ENCODE measurements at regions not wholly inside any gene's neighbourhood (a gene's known extent, or its start where the extent isn't known, plus 50 kb on each side); places are given as distances from the start of the nearest gene placed in this dataset.

DNA sequence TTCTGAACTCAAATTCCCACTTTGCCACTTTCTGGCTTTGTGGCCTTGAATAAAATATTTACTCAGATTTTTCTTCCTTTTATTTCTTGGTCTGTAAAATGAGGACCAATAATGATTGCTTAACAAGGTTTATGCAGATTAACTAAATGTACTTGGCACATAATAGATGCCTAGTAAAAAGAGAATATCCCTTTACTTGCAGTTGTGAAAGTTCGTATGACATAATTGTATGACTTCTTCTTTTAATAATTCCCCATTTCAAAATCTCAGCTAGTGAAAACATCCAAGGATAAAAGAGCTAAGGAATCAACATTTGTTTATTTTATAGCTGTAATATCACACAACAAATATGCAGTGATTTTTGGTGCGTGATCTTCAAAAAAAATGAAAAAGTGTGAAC is 215.6 kb upstream of the ATP2B1 start:
- H2AFZ ChIP-seq (ENCODE audit: low read depth, low read length), result no peak overlapping the region
- no peak for ATAC-seq (ENCODE audit: insufficient read depth, low read depth)
- H3K4me3 ChIP-seq (ENCODE audit: low read depth in 1 of 2, low read length in 2 of 2), result no peak overlapping the region
- TF ChIP-seq, protein P1, sequence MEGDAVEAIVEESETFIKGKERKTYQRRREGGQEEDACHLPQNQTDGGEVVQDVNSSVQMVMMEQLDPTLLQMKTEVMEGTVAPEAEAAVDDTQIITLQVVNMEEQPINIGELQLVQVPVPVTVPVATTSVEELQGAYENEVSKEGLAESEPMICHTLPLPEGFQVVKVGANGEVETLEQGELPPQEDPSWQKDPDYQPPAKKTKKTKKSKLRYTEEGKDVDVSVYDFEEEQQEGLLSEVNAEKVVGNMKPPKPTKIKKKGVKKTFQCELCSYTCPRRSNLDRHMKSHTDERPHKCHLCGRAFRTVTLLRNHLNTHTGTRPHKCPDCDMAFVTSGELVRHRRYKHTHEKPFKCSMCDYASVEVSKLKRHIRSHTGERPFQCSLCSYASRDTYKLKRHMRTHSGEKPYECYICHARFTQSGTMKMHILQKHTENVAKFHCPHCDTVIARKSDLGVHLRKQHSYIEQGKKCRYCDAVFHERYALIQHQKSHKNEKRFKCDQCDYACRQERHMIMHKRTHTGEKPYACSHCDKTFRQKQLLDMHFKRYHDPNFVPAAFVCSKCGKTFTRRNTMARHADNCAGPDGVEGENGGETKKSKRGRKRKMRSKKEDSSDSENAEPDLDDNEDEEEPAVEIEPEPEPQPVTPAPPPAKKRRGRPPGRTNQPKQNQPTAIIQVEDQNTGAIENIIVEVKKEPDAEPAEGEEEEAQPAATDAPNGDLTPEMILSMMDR (IDR thresholded peaks at IDR 0.05; ENCODE audit: borderline replicate concordance, extremely low read depth, low read length, poor library complexity, severe bottlenecking), result no peak
- TF ChIP-seq EZH2 (IDR thresholded peaks at IDR 0.05; ENCODE audit: borderline replicate concordance, low read depth, low read length, severe bottlenecking), result no peak
- no peaks in the 10 kb centered on the region for H3K4me1 ChIP-seq (ENCODE audit: insufficient read depth, low read length)
- H3K9ac ChIP-seq (ENCODE audit: low read depth, low read length), result no peak overlapping the region
- no peaks in the 10 kb centered on the region for H3K36me3 ChIP-seq (ENCODE audit: insufficient read depth, low read length)
- H3K9me3 ChIP-seq (ENCODE audit: insufficient read depth, low read length, severe bottlenecking), result no peaks in the 10 kb centered on the region
- no peaks in the 10 kb centered on the region for H4K20me1 ChIP-seq (ENCODE audit: insufficient read depth, low read length)
- H3K27me3 ChIP-seq (ENCODE audit: insufficient read depth, low read length, poor library complexity), result no peaks in the 10 kb centered on the region
- DNase-seq, result no peak
- H3K79me2 ChIP-seq (ENCODE audit: insufficient read depth, low read length), result no peaks in the 10 kb centered on the region
- H3K4me2 ChIP-seq (ENCODE audit: insufficient read depth, low read length), result no peak overlapping the region
- H3K27ac ChIP-seq (ENCODE audit: low read length), result no peak overlapping the region

DNA sequence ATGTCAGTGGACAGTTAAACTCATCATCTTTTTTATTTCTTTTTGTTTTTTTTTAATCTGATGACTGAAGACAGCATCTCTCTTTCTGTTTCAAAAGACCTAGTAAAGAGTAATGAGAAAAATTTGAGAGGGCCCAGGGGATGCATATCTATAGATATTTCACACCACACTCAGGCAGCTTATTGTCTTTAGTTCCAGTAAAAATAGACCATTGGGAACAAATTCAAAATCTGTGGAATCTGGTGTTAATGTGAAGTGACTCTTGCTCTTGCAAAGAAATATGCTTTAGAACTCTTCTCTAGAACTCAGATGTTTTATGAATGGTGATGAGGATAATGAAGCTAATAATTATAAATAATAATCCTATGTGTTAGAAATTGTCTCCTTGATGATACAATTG is 214.5 kb upstream of the ATP2B1 start:
- ATAC-seq (ENCODE audit: insufficient read depth, low read depth) (no peak), DNase-seq (no peak)
- TF ChIP-seq, protein P1 (IDR thresholded peaks at IDR 0.05; ENCODE audit: borderline replicate concordance, extremely low read depth, low read length, poor library complexity, severe bottlenecking), result no peak
- TF ChIP-seq EZH2 (IDR thresholded peaks at IDR 0.05; ENCODE audit: borderline replicate concordance, low read depth, low read length, severe bottlenecking), result no peak
- Histone ChIP-seq H3K9me3 (ENCODE audit: insufficient read depth, low read length, severe bottlenecking) (no peaks in the 10 kb centered on the region), H4K20me1 (ENCODE audit: insufficient read depth, low read length) (no peaks in the 10 kb centered on the region), H3K36me3 (ENCODE audit: insufficient read depth, low read length) (no peaks in the 10 kb centered on the region), H3K27ac (ENCODE audit: low read length) (no peak overlapping the region), H3K79me2 (ENCODE audit: insufficient read depth, low read length) (no peaks in the 10 kb centered on the region), H3K4me3 (ENCODE audit: low read depth in 1 of 2, low read length in 2 of 2) (no peak overlapping the region), H3K4me1 (ENCODE audit: insufficient read depth, low read length) (no peaks in the 10 kb centered on the region), H3K9ac (ENCODE audit: low read depth, low read length) (no peak overlapping the region), H3K27me3 (ENCODE audit: insufficient read depth, low read length, poor library complexity) (no peaks in the 10 kb centered on the region), H2AFZ (ENCODE audit: low read depth, low read length) (no peak overlapping the region), H3K4me2 (ENCODE audit: insufficient read depth, low read length) (no peak overlapping the region)

DNA sequence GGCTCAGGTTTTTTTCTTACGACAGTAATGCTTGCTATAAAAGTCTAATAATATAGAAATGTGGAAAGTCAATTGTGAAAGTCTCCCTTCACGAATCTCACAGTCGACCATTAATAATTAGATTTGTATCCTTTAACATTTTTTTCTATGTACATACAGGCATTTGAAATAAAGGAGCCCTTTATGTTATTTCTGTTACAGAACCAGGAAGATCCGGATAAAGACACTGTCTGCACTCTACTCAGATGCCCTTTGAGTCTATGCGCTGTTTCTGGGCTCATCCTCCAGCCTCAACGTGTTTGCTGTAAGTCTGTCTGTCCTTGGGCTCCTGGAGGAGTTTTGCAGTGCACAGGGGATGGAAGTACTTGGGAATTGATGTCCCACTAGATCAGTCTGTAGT is 212.2 kb upstream of the ATP2B1 start:
- Histone ChIP-seq H2AFZ (ENCODE audit: low read depth, low read length) (no peak overlapping the region), H3K9me3 (ENCODE audit: insufficient read depth, low read length, severe bottlenecking) (no peaks in the 10 kb centered on the region), H3K79me2 (ENCODE audit: insufficient read depth, low read length) (no peaks in the 10 kb centered on the region), H3K9ac (ENCODE audit: low read depth, low read length) (no peak overlapping the region), H3K27me3 (ENCODE audit: insufficient read depth, low read length, poor library complexity) (no peaks in the 10 kb centered on the region), H3K4me1 (ENCODE audit: insufficient read depth, low read length) (no peaks in the 10 kb centered on the region), H3K27ac (ENCODE audit: low read length) (no peak overlapping the region), H3K4me3 (ENCODE audit: low read depth in 1 of 2, low read length in 2 of 2) (no peak overlapping the region), H3K4me2 (ENCODE audit: insufficient read depth, low read length) (no peak overlapping the region), H3K36me3 (ENCODE audit: insufficient read depth, low read length) (no peaks in the 10 kb centered on the region), H4K20me1 (ENCODE audit: insufficient read depth, low read length) (no peaks in the 10 kb centered on the region)
- TF ChIP-seq, protein P1 (IDR thresholded peaks at IDR 0.05; ENCODE audit: borderline replicate concordance, extremely low read depth, low read length, poor library complexity, severe bottlenecking), result no peak
- TF ChIP-seq EZH2 (IDR thresholded peaks at IDR 0.05; ENCODE audit: borderline replicate concordance, low read depth, low read length, severe bottlenecking), result no peak
- DNase-seq, result no peak
- ATAC-seq (ENCODE audit: insufficient read depth, low read depth), result no peak
